NT2/D1 (cell line): ENCODE measurements at regions not wholly inside any gene's neighbourhood (a gene's known extent, or its start where the extent isn't known, plus 50 kb on each side); places are given as distances from the start of the nearest gene placed in this dataset.

ENCODE experiments used
- YY1 ChIP-seq: IDR thresholded peaks from 2 replicates; pipeline ENCODE4 v1.6.1; 2011; ENCODE audit not compliant: insufficient read length, insufficient read depth
- ZNF274 ChIP-seq: IDR thresholded peaks from 2 replicates; pipeline ENCODE4 v1.6.1; 2011; ENCODE audit warnings: mild to moderate bottlenecking, low read depth, low read length

- TF ChIP-seq YY1 (no peak), ZNF274 (no peak)
These were observed 94.4 kb downstream of the FAM76B start for GRCh38 chr11:95695181-95695580.
